H1 (cell line): ENCODE measurements at regions not wholly inside any gene's neighbourhood (a gene's known extent, or its start where the extent isn't known, plus 50 kb on each side); places are given as distances from the start of the nearest gene placed in this dataset.

Source experiments
- CTCF ChIA-PET: fragments of 300-600 bp; sonication (Branson Sonifier 250); formaldehyde crosslinking; loops from one replicate; lab custom pipeline; 2021; ENCODE audit not compliant: partially characterized antibody; lab: Charles Lee
- POLR2A ChIA-PET: fragments of 300-600 bp; sonication (Branson Sonifier 250); formaldehyde crosslinking; loops from one replicate; lab custom pipeline; 2021; ENCODE audit warnings: inconsistent platforms; ENCODE audit not compliant: partially characterized antibody; lab: Charles Lee
- DNase-seq, 2 experiments: peaks; one replicate each; pipeline versions ENCODE4 v3.0.0 to v3.0.0-alpha.2; 2010 to 2022; ENCODE audit warnings: low spot score in 2 of 2, low read depth in 1 of 2, mixed read lengths in 1 of 2
- FAIRE-seq: peaks from 2 replicates; lab custom pipeline; 2011; peaks lifted over from hg19 to GRCh38; lab: Jason Lieb, UNC
- H2AFZ ChIP-seq: 2 replicates; pipeline ENCODE4 v1.8.1; 2012; ENCODE audit warnings: low read length, inconsistent platforms
- H2AK5ac ChIP-seq: 2 replicates; pipeline ENCODE4 v1.6.1; 2013; ENCODE audit warnings: low read depth, low read length
- H2BK120ac ChIP-seq: replicated peaks from 2 replicates; pipeline ENCODE3; 2013; ENCODE audit warnings: low read depth, low read length, inconsistent platforms
- H2BK12ac ChIP-seq: 2 replicates; pipeline ENCODE4 v1.6.1; 2013; ENCODE audit warnings: low read depth, low read length
- H2BK15ac ChIP-seq: 2 replicates; pipeline ENCODE4 v1.6.1; 2013; ENCODE audit warnings: low read length
- H2BK20ac ChIP-seq: 2 replicates; pipeline ENCODE4 v1.6.1; 2013; ENCODE audit warnings: low read length
- H2BK5ac ChIP-seq: 2 replicates; pipeline ENCODE4 v1.6.1; 2013; ENCODE audit warnings: low read depth, low read length
- H3K14ac ChIP-seq: 2 replicates; pipeline ENCODE4 v1.6.1; 2013; ENCODE audit warnings: inconsistent platforms; ENCODE audit not compliant: insufficient read length
- H3K18ac ChIP-seq: 2 replicates; pipeline ENCODE4 v1.6.1; 2013; ENCODE audit warnings: low read length; ENCODE audit errors: extremely low read depth
- H3K23ac ChIP-seq: 2 replicates; pipeline ENCODE4 v1.6.1; 2013; ENCODE audit warnings: inconsistent platforms; ENCODE audit not compliant: insufficient read length
- H3K23me2 ChIP-seq: 2 replicates; pipeline ENCODE4 v1.6.1; 2013; ENCODE audit warnings: low read depth, low read length
- H3K27ac ChIP-seq: 2 replicates; pipeline ENCODE4 v1.6.1; 2011; ENCODE audit warnings: low read depth, low read length, inconsistent platforms
- H3K27me3 ChIP-seq, 4 experiments: replicated peaks in 1 of 4; 1 replicate in 1 of 4; 2 replicates in 3 of 4; pipeline versions ENCODE4 v1.6.1 to v1.8.1; 2011 to 2013; ENCODE audit warnings: low read length in 3 of 4, mild to moderate bottlenecking in 3 of 4, inconsistent platforms in 2 of 4, mixed read lengths in 2 of 4, moderate library complexity in 1 of 4; ENCODE audit not compliant: control insufficient read depth in 3 of 4, insufficient read depth in 3 of 4; ENCODE audit errors: extremely low read depth in 1 of 4
- H3K36me3 ChIP-seq, 4 experiments: 2 replicates each; pipeline versions ENCODE4 v1.6.1 to v1.8.1; 2011 to 2013; ENCODE audit warnings: mild to moderate bottlenecking in 4 of 4, low read length in 3 of 4, moderate library complexity in 2 of 4, control low read depth in 1 of 4, inconsistent platforms in 1 of 4; ENCODE audit not compliant: insufficient read depth in 4 of 4, control insufficient read depth in 2 of 4
- H3K4ac ChIP-seq: replicated peaks from 2 replicates; pipeline ENCODE3; 2013; ENCODE audit warnings: low read length, low read depth, mixed read lengths, inconsistent platforms; ENCODE audit not compliant: insufficient read length
- H3K4me1 ChIP-seq, 4 experiments: replicated peaks in 1 of 4; 1 replicate in 1 of 4; 2 replicates in 3 of 4; pipeline versions ENCODE4 v1.6.1 to v1.8.1; 2011 to 2013; ENCODE audit warnings: low read length in 3 of 4, inconsistent platforms in 2 of 4, mixed read lengths in 1 of 4; ENCODE audit not compliant: insufficient read depth in 4 of 4, control insufficient read depth in 3 of 4
- H3K4me2 ChIP-seq, 2 experiments: 2 replicates each; pipeline versions ENCODE4 v1.6.1 to v1.8.1; 2011 to 2013; ENCODE audit warnings: low read depth in 2 of 2, low read length in 2 of 2, control low read depth in 1 of 2, inconsistent platforms in 1 of 2, mild to moderate bottlenecking in 1 of 2; ENCODE audit not compliant: insufficient read depth in 1 of 2
- H3K4me3 ChIP-seq, 4 experiments: fragments of 200-600, 300-600 bp in 1 of 4; sonication (generic), shearing (Covaris generic), sonication (Bioruptor Twin) in 1 of 4; 2 replicates each; pipeline versions ENCODE4 v1.5.1 to v1.8.1; 2011 to 2016; ENCODE audit warnings: low read length in 4 of 4, low read depth in 3 of 4, control low read depth in 2 of 4, inconsistent platforms in 2 of 4, mild to moderate bottlenecking in 2 of 4, mixed read lengths in 1 of 4, moderate library complexity in 1 of 4; ENCODE audit not compliant: insufficient read depth in 2 of 4; ENCODE audit errors: extremely low read depth in 1 of 4
- H3K56ac ChIP-seq: replicated peaks from 2 replicates; pipeline ENCODE3; 2013; ENCODE audit warnings: low read depth, mild to moderate bottlenecking, mixed read lengths, low read length, inconsistent platforms; ENCODE audit not compliant: insufficient read length
- H3K79me1 ChIP-seq: 2 replicates; pipeline ENCODE4 v1.6.1; 2013; ENCODE audit warnings: low read depth, low read length, control low read depth
- H3K79me2 ChIP-seq, 2 experiments: 2 replicates each; pipeline versions ENCODE4 v1.6.1 to v1.8.1; 2012 to 2013; ENCODE audit warnings: low read length in 2 of 2, mild to moderate bottlenecking in 2 of 2, inconsistent platforms in 1 of 2; ENCODE audit not compliant: insufficient read depth in 2 of 2, control insufficient read depth in 1 of 2
- H3K9ac ChIP-seq, 4 experiments: replicated peaks in 1 of 4; 1 replicate in 1 of 4; 2 replicates in 3 of 4; pipeline versions ENCODE4 v1.6.1 to v1.8.1; 2011 to 2013; ENCODE audit warnings: low read depth in 3 of 4, low read length in 3 of 4, control low read depth in 2 of 4, mild to moderate bottlenecking in 2 of 4, moderate library complexity in 2 of 4, inconsistent platforms in 1 of 4; ENCODE audit errors: extremely low read depth in 1 of 4
- H3K9me3 ChIP-seq, 2 experiments: 2 replicates each; pipeline versions ENCODE4 v1.6.1 to v1.8.1; 2012 to 2013; ENCODE audit warnings: mild to moderate bottlenecking in 2 of 2, moderate library complexity in 2 of 2, control low read depth in 1 of 2, inconsistent platforms in 1 of 2, low read depth in 1 of 2, low read length in 1 of 2, mixed read lengths in 1 of 2; ENCODE audit not compliant: insufficient read depth in 2 of 2
- H4K20me1 ChIP-seq, 2 experiments: replicated peaks in 1 of 2; 2 replicates each; pipeline versions ENCODE3 to v1.8.1; 2011 to 2013; ENCODE audit warnings: inconsistent platforms in 2 of 2, low read length in 2 of 2, mild to moderate bottlenecking in 1 of 2; ENCODE audit not compliant: insufficient read depth in 2 of 2, control insufficient read depth in 1 of 2
- H4K5ac ChIP-seq: 2 replicates; pipeline ENCODE4 v1.6.1; 2013; ENCODE audit warnings: low read length, low read depth, mixed read lengths, inconsistent platforms; ENCODE audit not compliant: insufficient read length
- H4K8ac ChIP-seq: 2 replicates; pipeline ENCODE4 v1.8.0; 2013; ENCODE audit warnings: mild to moderate bottlenecking, moderate library complexity, low read length, inconsistent platforms; ENCODE audit not compliant: insufficient read depth; ENCODE audit errors: extremely low read depth
- H4K91ac ChIP-seq: replicated peaks from 2 replicates; pipeline ENCODE3; 2013; ENCODE audit warnings: low read length, mixed read lengths, inconsistent platforms; ENCODE audit not compliant: insufficient read length
- BCL11A ChIP-seq, 2 experiments: IDR thresholded peaks; one replicate each; pipeline ENCODE4 v1.6.1; 2011; ENCODE audit warnings: low read depth in 2 of 2, low read length in 2 of 2, mild to moderate bottlenecking in 2 of 2
- CBX8 ChIP-seq: fragments of 300-800, 300-1000 bp; sonication (generic); IDR thresholded peaks from 2 replicates; pipeline ENCODE4 v1.7.1; 2016; ENCODE audit warnings: low read depth, low read length, borderline replicate concordance
- CHD2 ChIP-seq: IDR thresholded peaks from 2 replicates; pipeline ENCODE4 v1.6.1; 2012; ENCODE audit warnings: low read length, improper control_type of control experiment
- EZH2 ChIP-seq: fragments of 200-600 bp; sonication (generic); IDR thresholded peaks from 2 replicates; pipeline ENCODE4 v1.7.1; 2012; ENCODE audit warnings: low read depth, mild to moderate bottlenecking, moderate library complexity, low read length, inconsistent platforms; ENCODE audit not compliant: severe bottlenecking
- KDM4A ChIP-seq: IDR thresholded peaks from one replicate; pipeline ENCODE4 v1.7.1; 2012; ENCODE audit warnings: low read depth, mild to moderate bottlenecking, moderate library complexity, low read length, inconsistent platforms; ENCODE audit not compliant: severe bottlenecking
- PHF8 ChIP-seq: fragments of 200-600 bp; sonication (generic); conservative IDR thresholded peaks from 2 replicates; pipeline ENCODE4 v1.7.1; 2012; ENCODE audit warnings: low read depth, mild to moderate bottlenecking, inconsistent platforms, low read length, moderate library complexity
- POU5F1 ChIP-seq: IDR thresholded peaks from 2 replicates; pipeline ENCODE4 v1.6.1; 2011; ENCODE audit warnings: low read depth, mild to moderate bottlenecking, low read length, moderate library complexity
- SP1 ChIP-seq: IDR thresholded peaks from 2 replicates; pipeline ENCODE4 v1.6.1; 2011; ENCODE audit warnings: low read depth, low read length
- SRF ChIP-seq: IDR thresholded peaks from 2 replicates; pipeline ENCODE4 v1.6.1; 2011; ENCODE audit warnings: mild to moderate bottlenecking, low read depth, low read length, moderate library complexity
- ZNF274 ChIP-seq: IDR thresholded peaks from 2 replicates; pipeline ENCODE4 v1.7.0; 2012; ENCODE audit warnings: low read length, borderline replicate concordance; ENCODE audit errors: extremely low read depth
- WGBS, 2 experiments: shearing (Covaris generic) in 1 of 2; methylation state at CpG; one replicate each; pipeline versions ENCODE4 v1.1.6 to v1.1.7; 2013 to 2015; ENCODE audit warnings: low lambda C conversion rate in 2 of 2, mixed read lengths in 2 of 2, inconsistent platforms in 1 of 2, low coverage in 1 of 2, missing lambda C conversion rate in 1 of 2; ENCODE audit not compliant: insufficient replicate concordance in 2 of 2, insufficient coverage in 1 of 2, insufficient read length in 1 of 2; ENCODE audit errors: extremely low coverage in 1 of 2, missing lambda C conversion rate in 1 of 2; 5-methylcytosine and 5-hydroxymethylcytosine counted together
- TF ChIP-seq, protein P1 (sequence below): IDR thresholded peaks from 2 replicates; pipeline ENCODE4 v1.6.1; 2012; ENCODE audit warnings: inconsistent platforms
- TF ChIP-seq, protein P2 (sequence below): IDR thresholded peaks from 2 replicates; pipeline ENCODE4 v1.6.1; 2011; ENCODE audit warnings: low read depth, mild to moderate bottlenecking, low read length; ENCODE audit not compliant: insufficient read depth

DNA sequence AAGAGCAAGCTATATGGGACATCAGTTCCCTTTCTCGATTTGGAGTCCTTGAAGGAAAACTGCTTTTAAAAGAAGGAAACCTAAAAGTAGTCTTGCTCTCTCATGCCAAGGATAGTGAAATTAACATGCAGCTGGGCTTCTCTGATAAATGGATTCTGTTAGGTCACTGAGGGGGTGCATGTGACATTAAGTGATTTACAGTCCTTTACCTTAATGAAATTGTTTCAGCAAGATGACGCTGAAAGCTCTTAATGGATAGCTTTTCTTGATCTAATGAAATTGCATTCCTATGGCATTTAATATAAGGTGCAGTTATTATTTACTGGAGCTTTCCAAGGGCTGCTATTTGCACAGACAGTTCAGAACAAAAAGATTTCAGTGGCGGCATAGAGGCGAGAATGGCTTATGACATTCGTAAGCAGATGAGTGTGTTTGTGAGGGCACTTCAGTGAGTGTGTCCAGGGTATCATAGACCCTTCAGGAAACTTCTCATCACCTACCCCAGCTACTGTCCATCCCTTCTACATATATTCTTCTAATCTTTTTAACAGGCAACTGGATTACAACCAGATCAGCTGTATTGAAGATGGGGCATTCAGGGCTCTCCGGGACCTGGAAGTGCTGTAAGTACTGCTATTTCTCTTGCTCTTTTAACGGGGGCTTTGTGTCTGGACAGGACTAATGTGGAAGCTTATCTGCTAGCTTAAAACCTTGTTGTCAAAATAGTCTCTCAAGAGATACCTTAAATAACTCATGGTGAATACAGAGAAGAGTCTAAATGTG is 219.9 kb upstream of the PACRGL start:
- H2AFZ ChIP-seq: no peak overlapping the region
- no peak overlapping the region for H3K56ac ChIP-seq
- H3K36me3 ChIP-seq: no peaks in the 10 kb centered on the region
- no peak overlapping the region for H4K91ac ChIP-seq
- H2BK15ac ChIP-seq: no peak overlapping the region
- H3K9ac ChIP-seq: no peak overlapping the region
- H3K18ac ChIP-seq: no peak overlapping the region
- no peak overlapping the region for H4K5ac ChIP-seq
- no peak overlapping the region for H3K4ac ChIP-seq
- H4K8ac ChIP-seq: no peak overlapping the region
- H2BK20ac ChIP-seq: no peak overlapping the region
- no peaks in the 10 kb centered on the region for H3K23me2 ChIP-seq
- H3K4me2 ChIP-seq: no peak overlapping the region
- WGBS, 2 experiments: 90% methylated on average over 7 of the region's 7 CpGs; no CpG with 5 or more reads in 1 of the 2 experiments
- H2BK120ac ChIP-seq: no peak overlapping the region
- H2BK5ac ChIP-seq: no peak overlapping the region
- no peak overlapping the region for H3K4me3 ChIP-seq
- H3K23ac ChIP-seq: no peak overlapping the region
- H2AK5ac ChIP-seq: no peak overlapping the region
- POLR2A ChIA-PET: interaction anchor here (0.8 kb wide), 1 partner anchor 10 kb away, joined by 3 read pairs; no protein-coding TSS in a partner anchor
- no peaks in the 10 kb centered on the region for H3K79me1 ChIP-seq
- no peak overlapping the region for H3K14ac ChIP-seq
- H3K9me3 ChIP-seq: no peaks in the 10 kb centered on the region
- H2BK12ac ChIP-seq: no peak overlapping the region
- H3K79me2 ChIP-seq: no peaks in the 10 kb centered on the region
- DNase-seq (no peak), FAIRE-seq (no peak)
- no peak overlapping the region for H3K27ac ChIP-seq
- CTCF ChIA-PET: interaction anchor here (1.2 to 2.3 kb wide), 3 partner anchors 10 to 41 kb away, joined by 3 to 5 read pairs (median 4); no protein-coding TSS in a partner anchor
- H3K4me1 ChIP-seq: no peaks in the 10 kb centered on the region
- H4K20me1 ChIP-seq: peaks cover 0 to 2% of the 10 kb centered on the region in 2 experiments
- no peaks in the 10 kb centered on the region for H3K27me3 ChIP-seq
- no peak for TF ChIP-seq CHD2
- TF ChIP-seq ZNF274: no peak
- TF ChIP-seq, protein P1, sequence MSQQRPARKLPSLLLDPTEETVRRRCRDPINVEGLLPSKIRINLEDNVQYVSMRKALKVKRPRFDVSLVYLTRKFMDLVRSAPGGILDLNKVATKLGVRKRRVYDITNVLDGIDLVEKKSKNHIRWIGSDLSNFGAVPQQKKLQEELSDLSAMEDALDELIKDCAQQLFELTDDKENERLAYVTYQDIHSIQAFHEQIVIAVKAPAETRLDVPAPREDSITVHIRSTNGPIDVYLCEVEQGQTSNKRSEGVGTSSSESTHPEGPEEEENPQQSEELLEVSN: no peak
- no peak for TF ChIP-seq PHF8
- TF ChIP-seq SP1: no peak
- no peak for TF ChIP-seq CBX8
- no peak for TF ChIP-seq POU5F1
- TF ChIP-seq BCL11A (IDR thresholded peaks at IDR 0.05; ENCODE audit: low read depth in 2 of 2, low read length in 2 of 2): no peak
- TF ChIP-seq EZH2: no peak
- TF ChIP-seq KDM4A: no peak
- TF ChIP-seq SRF: no peak
- TF ChIP-seq, protein P2, sequence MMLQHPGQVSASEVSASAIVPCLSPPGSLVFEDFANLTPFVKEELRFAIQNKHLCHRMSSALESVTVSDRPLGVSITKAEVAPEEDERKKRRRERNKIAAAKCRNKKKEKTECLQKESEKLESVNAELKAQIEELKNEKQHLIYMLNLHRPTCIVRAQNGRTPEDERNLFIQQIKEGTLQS: no peak
